CD4-positive, alpha-beta T cell treated with Interferon alpha-2 for 1 hour (primary cell): ENCODE measurements at regions not wholly inside any gene's neighbourhood (a gene's known extent, or its start where the extent isn't known, plus 50 kb on each side); places are given as distances from the start of the nearest gene placed in this dataset.

ENCODE experiments used
- DNase-seq, 2 donors: peaks; one replicate each; pipeline ENCODE4 v3.0.0-alpha.2; 2020 to 2022

GRCh38 chr2:128805237-128805636 lies 486.6 kb upstream of the HS6ST1 start:
- no peak for DNase-seq

DNA sequence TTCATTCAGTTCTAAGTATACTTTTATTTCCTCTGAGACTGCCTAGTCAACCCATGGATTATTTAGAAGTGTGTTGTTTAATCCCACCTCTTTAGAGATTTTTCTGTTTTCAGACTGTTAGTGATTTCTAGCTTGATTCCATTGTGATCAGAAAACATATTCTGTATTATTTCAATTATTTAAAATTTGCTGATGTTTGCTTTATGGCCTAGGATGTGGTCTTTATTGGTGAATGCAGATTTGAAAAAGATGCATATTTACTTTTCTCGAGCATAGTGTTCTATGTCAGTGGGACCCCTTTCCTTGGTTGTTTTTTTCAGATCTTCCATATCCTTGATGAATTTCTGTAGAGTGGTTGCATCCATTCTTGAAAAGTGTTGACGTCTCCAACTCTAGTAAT lies 487.2 kb upstream of the HS6ST1 start:
- no peak for DNase-seq

GRCh38 chr2:128807317-128807716 lies 488.6 kb upstream of the HS6ST1 start:
- DNase-seq = no peak

GRCh38 chr2:128808462-128809258 lies 490.0 kb upstream of the HS6ST1 start:
- DNase-seq = no peak

GRCh38 chr2:128809259-128809636 lies 490.6 kb upstream of the HS6ST1 start:
- no peak for DNase-seq

DNA sequence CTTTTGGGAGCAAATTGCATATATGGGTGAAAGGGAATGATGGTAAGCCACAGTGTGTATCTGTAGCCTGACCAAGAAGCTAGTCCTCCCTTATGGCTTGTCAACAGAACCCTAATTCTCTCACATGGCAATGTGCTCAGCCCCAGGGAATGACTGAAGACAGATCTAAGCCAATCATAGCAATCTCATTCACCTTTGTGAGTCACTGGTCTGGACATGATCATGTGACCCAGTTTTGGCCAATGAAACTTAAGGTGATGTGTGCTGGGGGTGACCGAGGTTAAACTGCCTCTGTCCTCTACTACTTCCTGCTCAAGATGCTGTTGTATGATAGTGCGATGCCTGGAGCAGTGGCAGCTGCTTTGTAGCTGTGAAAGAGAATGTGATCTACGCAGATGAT lies 491.2 kb upstream of the HS6ST1 start:
- DNase-seq = no peak

- DNase-seq = no peak
Observed at GRCh38 chr2:128812183-128812940, 493.7 kb upstream of the HS6ST1 start.

DNA sequence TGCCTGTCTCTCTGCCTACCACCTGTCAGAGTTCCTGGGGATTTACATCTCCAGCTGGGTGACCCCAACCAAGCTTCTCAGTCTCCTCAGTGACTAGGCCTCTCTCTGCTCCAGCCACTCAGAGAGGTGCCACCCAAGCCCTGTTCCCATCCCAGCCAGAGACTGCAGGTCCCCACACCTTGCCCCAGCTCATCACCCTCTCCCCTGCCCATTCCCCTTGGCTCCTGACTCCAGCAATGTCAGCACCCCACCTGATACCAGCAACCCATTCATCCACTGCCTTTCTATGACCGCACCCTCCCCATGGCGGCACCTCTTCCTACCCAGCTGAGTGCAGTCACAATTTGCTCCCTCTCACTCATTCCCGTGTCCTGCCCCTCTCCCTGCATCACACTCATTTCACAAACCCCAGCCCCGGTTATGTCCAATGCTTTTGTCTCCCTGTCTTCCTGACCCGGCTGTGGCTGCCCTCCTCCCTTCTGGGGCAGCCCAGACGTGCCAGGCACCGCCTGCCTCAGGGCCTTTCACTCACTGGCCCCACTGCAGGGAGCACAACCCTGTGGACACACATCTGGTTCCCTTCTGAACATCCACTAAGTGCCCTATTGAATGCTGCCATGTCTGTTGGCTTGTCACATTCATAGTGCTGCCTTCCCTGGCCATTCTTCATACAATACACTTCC lies 494.8 kb upstream of the HS6ST1 start:
- no peak for DNase-seq

GRCh38 chr2:128815248-128815647 lies 496.6 kb upstream of the HS6ST1 start:
- DNase-seq = no peak

DNA sequence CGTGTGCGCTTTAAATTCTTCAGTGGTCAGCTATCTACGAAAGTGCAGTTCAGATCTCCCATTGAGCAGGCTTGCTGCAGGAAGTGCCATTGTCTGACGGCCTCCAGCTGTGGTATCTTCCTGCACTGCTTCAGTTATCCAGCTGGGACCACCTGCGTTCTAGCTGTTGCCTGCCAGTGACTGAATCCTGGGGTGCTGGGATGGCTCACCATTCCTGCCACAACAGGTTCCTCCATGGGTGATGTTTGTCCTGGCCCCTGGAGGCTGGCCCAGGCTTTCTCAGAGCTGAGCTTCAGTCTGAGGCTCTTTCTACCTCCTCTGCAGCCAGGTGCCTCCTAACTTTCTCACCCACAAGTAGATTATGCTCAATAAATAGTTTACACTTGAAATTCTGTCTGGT lies 498.5 kb upstream of the HS6ST1 start:
- no peak for DNase-seq

DNA sequence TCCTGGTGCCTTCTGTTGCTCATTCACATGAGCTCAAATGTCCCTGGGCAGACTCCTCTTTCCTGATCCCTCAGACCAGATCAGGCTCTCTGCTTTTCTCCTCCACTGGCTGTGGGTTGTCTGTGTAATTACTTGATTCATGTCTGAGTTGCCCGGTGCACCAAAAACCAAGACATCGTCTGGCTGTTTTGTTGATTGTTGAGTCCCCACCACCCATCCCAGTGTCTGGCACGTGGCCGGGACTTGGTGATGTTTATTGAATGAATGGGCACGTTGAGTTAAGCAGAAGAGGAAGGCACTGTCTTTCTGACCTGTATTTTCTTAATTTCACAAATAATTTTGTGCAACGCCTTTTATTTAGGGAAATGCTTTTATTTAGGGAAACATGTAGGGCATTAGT lies 499.1 kb upstream of the HS6ST1 start:
- no peak for DNase-seq

- DNase-seq = no peak
Observed at GRCh38 chr2:128818248-128818647, 499.6 kb upstream of the HS6ST1 start.

- no peak for DNase-seq
Observed at GRCh38 chr2:128818704-128819491, 500.2 kb upstream of the HS6ST1 start.

DNA sequence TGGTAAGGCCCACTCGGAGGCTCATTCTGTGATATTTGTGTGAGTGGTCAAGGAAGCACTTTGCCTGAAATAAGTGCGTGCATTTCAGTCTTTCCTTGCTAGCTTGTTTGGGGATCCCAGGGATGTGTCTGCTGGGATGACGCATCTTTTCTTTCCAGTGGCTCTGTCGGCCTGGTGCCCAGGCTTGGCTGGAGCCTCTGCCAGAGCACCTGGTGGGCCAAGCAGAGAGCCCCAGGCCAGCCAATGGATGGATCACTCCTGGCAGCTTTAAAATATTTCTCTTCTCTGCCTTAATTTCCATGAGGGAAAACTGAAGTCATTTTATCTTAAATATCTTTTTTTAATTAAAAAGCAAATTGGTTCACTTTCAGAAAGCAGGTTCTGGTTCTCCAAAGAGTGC lies 501.8 kb upstream of the HS6ST1 start:
- no peak for DNase-seq

DNA sequence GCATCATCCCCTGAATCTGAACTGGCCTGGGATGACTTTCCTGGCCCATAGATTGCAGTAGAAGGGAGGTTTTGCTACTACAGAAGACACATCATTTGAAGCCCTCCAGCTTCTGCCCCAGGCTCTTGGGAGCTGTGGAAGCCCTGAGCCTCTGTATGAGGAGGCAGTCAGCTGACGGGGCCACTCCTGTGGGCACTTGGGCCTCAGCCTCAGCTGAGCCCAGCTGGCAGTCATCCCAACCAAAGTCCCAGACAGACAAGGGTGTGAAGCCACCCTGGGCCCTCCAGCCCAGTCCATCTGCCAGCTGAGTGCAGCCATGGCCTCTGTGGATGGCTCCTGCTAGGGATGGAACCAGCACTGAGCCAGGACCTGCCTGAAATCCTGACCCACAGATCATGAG lies 502.3 kb upstream of the HS6ST1 start:
- DNase-seq = no peak

GRCh38 chr2:128832946-128833663 lies 514.4 kb upstream of the HS6ST1 start:
- no peak for DNase-seq

GRCh38 chr2:128833664-128834027 lies 515.0 kb upstream of the HS6ST1 start:
- no peak for DNase-seq

DNA sequence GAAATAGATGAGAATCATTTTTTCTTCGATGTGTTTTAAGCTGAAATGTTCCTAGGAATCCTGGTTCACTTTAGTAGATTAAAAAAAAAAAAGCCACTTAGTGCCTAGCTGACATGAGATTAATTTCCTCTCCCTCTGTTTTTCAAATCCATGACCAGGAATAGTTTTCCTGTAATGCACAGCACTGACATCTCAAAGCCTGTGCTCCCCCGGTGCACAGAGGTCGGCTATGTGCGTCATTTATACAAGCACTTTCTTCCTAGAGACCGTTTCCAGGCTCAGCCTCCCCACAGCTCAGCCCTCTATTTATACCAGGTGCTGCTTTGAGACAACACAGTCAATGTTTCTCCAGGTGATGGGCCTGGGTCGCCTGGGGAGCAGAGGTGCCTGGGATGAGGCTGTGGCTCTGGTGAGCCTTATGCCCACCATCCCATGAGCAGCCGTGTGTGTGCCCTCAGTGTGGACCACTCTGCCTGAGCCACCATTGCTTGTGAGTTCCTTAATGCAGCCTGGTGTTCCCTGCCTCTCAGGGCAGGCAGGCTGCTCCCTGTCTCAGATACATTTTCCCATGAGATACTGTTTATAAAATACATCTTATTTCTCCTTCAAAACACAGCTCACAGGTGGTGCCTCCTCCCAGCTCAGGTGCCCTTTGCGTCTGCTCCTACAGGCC lies 515.7 kb upstream of the HS6ST1 start:
- DNase-seq = no peak

GRCh38 chr2:128834880-128835252 lies 516.2 kb upstream of the HS6ST1 start:
- DNase-seq = no peak

DNA sequence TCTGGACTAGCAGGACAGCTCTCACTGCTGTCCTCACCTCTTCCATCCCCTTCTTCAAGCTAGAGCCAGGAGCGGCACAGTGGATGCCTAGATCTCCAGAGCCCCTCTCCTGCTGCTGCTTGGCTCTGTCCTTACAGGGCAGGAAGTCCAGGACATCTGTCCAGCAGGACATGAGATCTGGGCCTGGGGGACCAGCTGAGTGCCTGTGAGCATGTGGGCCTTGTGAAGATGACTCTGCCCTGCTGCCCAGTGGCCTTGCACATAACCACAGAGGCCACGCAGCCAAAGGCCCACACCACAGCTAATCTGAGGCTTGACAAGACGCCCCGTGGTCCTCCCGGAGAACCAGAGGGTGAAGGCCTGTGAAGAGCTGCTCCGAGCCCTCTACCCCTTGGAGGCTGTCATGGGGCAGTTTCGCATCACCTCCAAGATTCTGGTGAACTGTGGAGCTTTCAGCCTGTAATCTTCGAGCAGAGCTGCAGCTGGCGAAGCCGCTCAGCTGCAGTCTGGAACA lies 516.7 kb upstream of the HS6ST1 start:
- DNase-seq = no peak

GRCh38 chr2:128835974-128836373 lies 517.3 kb upstream of the HS6ST1 start:
- no peak for DNase-seq
